Endothelial cell of umbilical vein (primary cell): ENCODE measurements at regions not wholly inside any gene's neighbourhood (a gene's known extent, or its start where the extent isn't known, plus 50 kb on each side); places are given as distances from the start of the nearest gene placed in this dataset.

Experiments used
- BruUV-seq: library from RNA; stranded (reverse); fragments of 400-500 nt; replicated peaks from 2 replicates; lab custom pipeline; 2021; lab: Mats Ljungman, UMichigan
- CTCF ChIA-PET: fragments of 300-600, 350-600 bp; sonication (Branson Sonifier 250); formaldehyde crosslinking; loops from one replicate; lab custom pipeline; 2021; ENCODE audit warnings: antibody characterized with exemption, inconsistent platforms; lab: Charles Lee
- POLR2A ChIA-PET: fragments of 300-600, 350-600 bp; sonication (Branson Sonifier 250); formaldehyde crosslinking; loops from one replicate; lab custom pipeline; 2021; ENCODE audit warnings: antibody characterized with exemption, inconsistent platforms; lab: Charles Lee
- DNase-seq: peaks from one replicate; pipeline ENCODE4 v3.0.0-alpha.2; 2011; ENCODE audit warnings: low read depth, low spot score
- FAIRE-seq: peaks from 2 replicates; lab custom pipeline; 2011; peaks lifted over from hg19 to GRCh38; lab: Jason Lieb, UNC
- H2AFZ ChIP-seq: 2 replicates; pipeline ENCODE4 v1.6.0; 2012; ENCODE audit warnings: low read depth, low read length, control low read depth, inconsistent platforms
- H3K27ac ChIP-seq: 2 replicates; pipeline ENCODE4 v1.5.1; 2011; ENCODE audit warnings: low read depth, mild to moderate bottlenecking, control low read depth, low read length, moderate library complexity; ENCODE audit not compliant: insufficient read depth
- H3K27me3 ChIP-seq, 2 experiments: 2 replicates each; pipeline versions ENCODE4 v1.6.0 to v1.6.1; 2011; ENCODE audit warnings: low read length in 2 of 2, mixed read lengths in 1 of 2; ENCODE audit not compliant: control insufficient read depth in 2 of 2, insufficient read depth in 2 of 2
- H3K36me3 ChIP-seq, 2 experiments: 2 replicates in 1 of 2; 3 replicates in 1 of 2; pipeline ENCODE4 v1.5.1; 2011; ENCODE audit warnings: low read length in 2 of 2, mild to moderate bottlenecking in 1 of 2, moderate library complexity in 1 of 2; ENCODE audit not compliant: control insufficient read depth in 2 of 2, insufficient read depth in 2 of 2; ENCODE audit errors: extremely low read depth in 1 of 2
- H3K4me1 ChIP-seq: 3 replicates; pipeline ENCODE4 v1.5.1; 2011; ENCODE audit warnings: mild to moderate bottlenecking, low read length; ENCODE audit not compliant: control insufficient read depth, insufficient read depth; ENCODE audit errors: extremely low read depth
- H3K4me2 ChIP-seq: 2 replicates; pipeline ENCODE4 v1.6.1; 2011; ENCODE audit warnings: low read length, control low read depth, mixed read lengths; ENCODE audit not compliant: insufficient read depth
- H3K4me3 ChIP-seq, 3 experiments: fragments of 200-600 bp in 1 of 3; sonication (generic), shearing (Covaris generic) in 1 of 3; replicated peaks in 1 of 3; 2 replicates each; pipeline ENCODE4 v1.5.1; 2011 to 2016; ENCODE audit warnings: control low read depth in 3 of 3, low read length in 3 of 3, mild to moderate bottlenecking in 2 of 3, inconsistent platforms in 1 of 3, low read depth in 1 of 3, moderate library complexity in 1 of 3; ENCODE audit not compliant: insufficient read depth in 1 of 3
- H3K79me2 ChIP-seq: 2 replicates; pipeline ENCODE4 v1.6.0; 2012; ENCODE audit warnings: low read length, inconsistent platforms; ENCODE audit not compliant: control insufficient read depth, insufficient read depth
- H3K9ac ChIP-seq: replicated peaks from 2 replicates; pipeline ENCODE3; 2011; ENCODE audit warnings: low read length, control low read depth; ENCODE audit not compliant: insufficient read depth; ENCODE audit errors: extremely low read depth
- H3K9me1 ChIP-seq: replicated peaks from 3 replicates; pipeline ENCODE4 v1.6.0; 2011; ENCODE audit warnings: mild to moderate bottlenecking, low read length; ENCODE audit not compliant: control insufficient read depth, insufficient read depth; ENCODE audit errors: extremely low read depth
- H3K9me3 ChIP-seq: replicated peaks from 2 replicates; pipeline ENCODE4 v1.5.1; 2012; ENCODE audit warnings: low read length, inconsistent platforms; ENCODE audit not compliant: control insufficient read depth, insufficient read depth
- H4K20me1 ChIP-seq: replicated peaks from 2 replicates; pipeline ENCODE3; 2011; ENCODE audit warnings: mild to moderate bottlenecking, low read length; ENCODE audit not compliant: control insufficient read depth, insufficient read depth; ENCODE audit errors: extremely low read depth
- EZH2 ChIP-seq: IDR thresholded peaks from 2 replicates; pipeline ENCODE4 v1.6.1; 2012; ENCODE audit warnings: borderline replicate concordance, low read depth, mild to moderate bottlenecking, moderate library complexity, low read length, inconsistent platforms; ENCODE audit not compliant: severe bottlenecking
- FOS ChIP-seq: IDR thresholded peaks from 2 replicates; pipeline ENCODE4 v1.6.1; 2011; ENCODE audit warnings: mild to moderate bottlenecking, low read length, moderate library complexity, borderline replicate concordance; ENCODE audit not compliant: insufficient read depth
- GATA2 ChIP-seq: IDR thresholded peaks from 2 replicates; pipeline ENCODE4 v1.7.0; 2011; ENCODE audit warnings: low read depth, mild to moderate bottlenecking, moderate library complexity, mixed read lengths, low read length; ENCODE audit not compliant: insufficient read length, insufficient read depth
- JUN ChIP-seq: IDR thresholded peaks from 2 replicates; pipeline ENCODE4 v1.6.1; 2011; ENCODE audit warnings: borderline replicate concordance, low read depth; ENCODE audit not compliant: insufficient read length, insufficient read depth
- MAX ChIP-seq: IDR thresholded peaks from 2 replicates; pipeline ENCODE4 v1.6.1; 2011; ENCODE audit not compliant: insufficient read depth, insufficient read length
- MYC ChIP-seq: IDR thresholded peaks from one replicate; pipeline ENCODE4 v1.6.1; 2011; ENCODE audit warnings: mild to moderate bottlenecking, low read depth, low read length
- POLR2A ChIP-seq: IDR thresholded peaks from 2 replicates; pipeline ENCODE4 v1.6.1; 2012; ENCODE audit warnings: low read depth, mild to moderate bottlenecking, control low read depth, low read length
- POLR2AphosphoS5 ChIP-seq: IDR thresholded peaks from 2 replicates; pipeline ENCODE4 v1.6.1; 2012; ENCODE audit warnings: low read depth, mild to moderate bottlenecking, control low read depth, low read length, moderate library complexity; ENCODE audit not compliant: insufficient read depth
- dilution Hi-C: fragments of 300-500 bp; cut with MboI; formaldehyde crosslinking; loops from one replicate; pipeline ENCODE4 v1.15.0; 2019; ENCODE audit warnings: low sequenced_read_pairs; ENCODE audit not compliant: extremely low pct_ligation_motif_present
- intact Hi-C: fragments of 100-400 bp; cut with micrococcal nuclease; formaldehyde crosslinking; loops from one replicate; pipeline ENCODE4 v1.10.0; 2022
- TF ChIP-seq, protein P1 (sequence below), 2 donors: IDR thresholded peaks; 1 replicate in 1 of 2; 2 replicates in 1 of 2; pipeline ENCODE4 v1.5.1; 2011; ENCODE audit warnings: low read length in 2 of 2, mild to moderate bottlenecking in 2 of 2, moderate library complexity in 2 of 2, control low read depth in 1 of 2, inconsistent platforms in 1 of 2, low read depth in 1 of 2; ENCODE audit not compliant: insufficient read depth in 1 of 2; ENCODE audit errors: extremely low read depth in 1 of 2

- no peak for DNase-seq
- no peak overlapping the region for H3K27ac ChIP-seq
- POLR2A ChIA-PET = no interaction called here
- no peak overlapping the region for H3K4me3 ChIP-seq
- H3K4me2 ChIP-seq = no peak overlapping the region
- CTCF ChIA-PET = no interaction called here
- H3K27me3 ChIP-seq = no peaks in the 10 kb centered on the region
- H3K9me1 ChIP-seq = no peaks in the 10 kb centered on the region
- H3K9me3 ChIP-seq = no peaks in the 10 kb centered on the region
- no peaks in the 10 kb centered on the region for H3K4me1 ChIP-seq
- no peak for TF ChIP-seq FOS
- TF ChIP-seq MYC = no peak
- TF ChIP-seq POLR2AphosphoS5 = no peak
- no peak for TF ChIP-seq MAX
- no peak for TF ChIP-seq JUN
- TF ChIP-seq EZH2 = no peak
- TF ChIP-seq POLR2A = no peak
- TF ChIP-seq, protein P1, sequence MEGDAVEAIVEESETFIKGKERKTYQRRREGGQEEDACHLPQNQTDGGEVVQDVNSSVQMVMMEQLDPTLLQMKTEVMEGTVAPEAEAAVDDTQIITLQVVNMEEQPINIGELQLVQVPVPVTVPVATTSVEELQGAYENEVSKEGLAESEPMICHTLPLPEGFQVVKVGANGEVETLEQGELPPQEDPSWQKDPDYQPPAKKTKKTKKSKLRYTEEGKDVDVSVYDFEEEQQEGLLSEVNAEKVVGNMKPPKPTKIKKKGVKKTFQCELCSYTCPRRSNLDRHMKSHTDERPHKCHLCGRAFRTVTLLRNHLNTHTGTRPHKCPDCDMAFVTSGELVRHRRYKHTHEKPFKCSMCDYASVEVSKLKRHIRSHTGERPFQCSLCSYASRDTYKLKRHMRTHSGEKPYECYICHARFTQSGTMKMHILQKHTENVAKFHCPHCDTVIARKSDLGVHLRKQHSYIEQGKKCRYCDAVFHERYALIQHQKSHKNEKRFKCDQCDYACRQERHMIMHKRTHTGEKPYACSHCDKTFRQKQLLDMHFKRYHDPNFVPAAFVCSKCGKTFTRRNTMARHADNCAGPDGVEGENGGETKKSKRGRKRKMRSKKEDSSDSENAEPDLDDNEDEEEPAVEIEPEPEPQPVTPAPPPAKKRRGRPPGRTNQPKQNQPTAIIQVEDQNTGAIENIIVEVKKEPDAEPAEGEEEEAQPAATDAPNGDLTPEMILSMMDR (IDR thresholded peaks at IDR 0.05; ENCODE audit: extremely low read depth in 1 of 2, insufficient read depth in 1 of 2, low read depth in 1 of 2, low read length in 2 of 2) = no peak
- TF ChIP-seq GATA2 = no peak
- dilution Hi-C loops (no loop called here), intact Hi-C loops (no loop called here)
- FAIRE-seq = no peak
- no peak overlapping the region for H3K9ac ChIP-seq
- H3K79me2 ChIP-seq = no peaks in the 10 kb centered on the region
- no peaks in the 10 kb centered on the region for H3K36me3 ChIP-seq
- BruUV-seq = no TSS peak
- H2AFZ ChIP-seq = no peak overlapping the region
- no peaks in the 10 kb centered on the region for H4K20me1 ChIP-seq
These were observed 241.3 kb downstream of the SLITRK6 start for GRCh38 chr13:85557691-85558467.
